ENCODE measurements at regions not wholly inside any gene's neighbourhood (a gene's known extent, or its start where the extent isn't known, plus 50 kb on each side); places are given as distances from the start of the nearest gene placed in this dataset.

DNA sequence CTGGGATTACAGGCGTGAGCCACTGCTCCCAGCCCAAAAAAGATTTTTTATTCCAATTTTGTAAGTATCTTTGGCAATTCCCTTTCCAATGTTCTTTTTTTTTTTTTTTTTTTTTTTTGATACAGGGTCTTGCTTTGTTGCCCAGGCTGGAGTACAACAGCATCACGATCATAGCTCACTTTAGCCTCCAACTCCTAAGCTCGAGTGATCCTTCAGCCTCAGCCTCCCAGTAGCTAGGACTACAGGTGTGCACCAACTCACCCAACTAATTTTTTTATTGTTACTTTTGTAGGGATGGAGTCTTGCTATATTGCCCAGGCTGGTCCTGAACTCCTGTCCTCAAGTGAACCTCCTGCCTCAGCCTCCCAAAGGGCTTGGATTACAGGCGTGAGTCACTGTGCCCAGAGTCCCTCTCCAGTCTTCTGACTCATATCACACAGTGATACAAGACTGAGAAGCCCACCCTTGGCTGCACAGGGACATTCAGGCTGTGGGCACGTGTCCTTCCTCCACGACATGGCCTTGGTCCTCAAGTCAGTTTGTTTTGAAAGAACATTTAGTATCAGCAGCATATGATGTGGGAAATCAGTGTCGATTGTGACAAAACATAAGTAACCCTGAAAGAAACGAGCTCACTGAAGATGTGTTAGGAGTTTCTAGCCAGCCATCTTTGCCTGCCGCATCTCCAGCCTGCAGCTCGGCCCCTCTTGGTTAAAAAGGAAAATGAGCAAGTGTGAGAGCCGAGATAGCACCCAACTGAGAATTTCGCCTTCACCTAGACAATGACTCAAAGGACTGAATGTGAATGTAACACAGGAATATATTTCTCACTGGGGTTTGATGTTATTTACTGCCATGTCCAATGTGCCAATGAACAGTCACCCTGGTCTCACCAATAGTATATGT is 175.5 kb downstream of the MN1 start:
- Histone ChIP-seq H3K4me3 (ENCODE audit: low read length in 2 of 2) (no peak overlapping the region), H3K9me3 (ENCODE audit: control insufficient read depth in 2 of 2, insufficient read depth in 1 of 2, low read length in 1 of 2) (no peaks in the 10 kb centered on the region), H3K27me3 (ENCODE audit: control insufficient read depth in 2 of 2, insufficient read depth in 1 of 2, low read length in 1 of 2) (no peaks in the 10 kb centered on the region), H3K4me1 (ENCODE audit: control insufficient read depth in 2 of 2, insufficient read depth in 2 of 2, low read length in 2 of 2) (no peaks in the 10 kb centered on the region), H3K27ac (ENCODE audit: low read depth in 1 of 2, low read length in 1 of 2) (no peak overlapping the region), H3K36me3 (ENCODE audit: control insufficient read depth in 2 of 2, insufficient read depth in 2 of 2, low read length in 1 of 2) (no peaks in the 10 kb centered on the region)
- 95% methylated on average over 12 of the region's 12 CpGs for WGBS
- no peak for DNase-seq (ENCODE audit: low read depth in 6 of 9, low spot score in 9 of 9)

DNA sequence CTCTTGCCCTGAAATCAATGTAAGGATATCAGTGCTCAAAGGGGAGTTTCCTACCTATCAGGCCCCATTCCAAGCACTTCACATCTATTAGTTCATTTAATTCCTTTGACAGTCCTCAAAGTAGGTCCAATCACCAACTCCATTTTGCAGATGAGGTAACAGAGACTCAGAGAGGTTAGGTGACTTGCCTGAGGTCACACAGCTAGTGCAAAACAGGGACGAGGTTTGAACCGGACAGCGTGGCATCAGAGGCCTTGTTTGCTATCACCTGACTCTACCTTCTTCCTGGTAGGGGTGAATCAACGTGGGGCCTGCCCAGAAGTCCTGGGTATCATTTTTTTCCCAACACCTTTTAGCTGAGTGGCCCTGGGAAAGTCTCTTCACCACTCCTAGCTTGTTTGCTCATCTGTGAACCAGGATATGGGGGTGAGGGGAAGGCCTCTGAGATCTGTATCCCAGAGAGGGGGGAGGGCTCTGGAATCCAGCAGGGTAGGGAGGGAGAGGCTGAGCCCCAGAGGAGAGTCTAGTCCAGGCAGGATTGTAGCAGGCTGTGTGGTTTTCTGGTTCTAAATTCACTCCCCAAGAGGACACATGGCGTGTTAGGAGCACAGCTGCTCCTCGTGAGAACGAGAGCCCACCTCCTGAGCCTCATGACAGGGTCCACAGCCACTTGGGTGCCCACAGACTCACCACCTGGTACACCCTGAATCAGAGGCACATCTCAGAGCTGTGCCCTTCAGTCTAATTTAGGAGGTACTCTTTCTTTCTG is 174.7 kb downstream of the MN1 start:
- H3K27ac ChIP-seq (ENCODE audit: low read depth in 1 of 2, low read length in 1 of 2) = no peak overlapping the region
- WGBS = 79% methylated on average over 7 of the region's 7 CpGs
- H3K9me3 ChIP-seq (ENCODE audit: control insufficient read depth in 2 of 2, insufficient read depth in 1 of 2, low read length in 1 of 2) = no peaks in the 10 kb centered on the region
- no peaks in the 10 kb centered on the region for H3K27me3 ChIP-seq (ENCODE audit: control insufficient read depth in 2 of 2, insufficient read depth in 1 of 2, low read length in 1 of 2)
- DNase-seq (ENCODE audit: low read depth in 6 of 9, low spot score in 9 of 9) = no peak
- H3K4me1 ChIP-seq (ENCODE audit: control insufficient read depth in 2 of 2, insufficient read depth in 2 of 2, low read length in 2 of 2) = no peaks in the 10 kb centered on the region
- no peak overlapping the region for H3K4me3 ChIP-seq (ENCODE audit: low read length in 2 of 2)
- H3K36me3 ChIP-seq (ENCODE audit: control insufficient read depth in 2 of 2, insufficient read depth in 2 of 2, low read length in 1 of 2) = no peaks in the 10 kb centered on the region

DNA sequence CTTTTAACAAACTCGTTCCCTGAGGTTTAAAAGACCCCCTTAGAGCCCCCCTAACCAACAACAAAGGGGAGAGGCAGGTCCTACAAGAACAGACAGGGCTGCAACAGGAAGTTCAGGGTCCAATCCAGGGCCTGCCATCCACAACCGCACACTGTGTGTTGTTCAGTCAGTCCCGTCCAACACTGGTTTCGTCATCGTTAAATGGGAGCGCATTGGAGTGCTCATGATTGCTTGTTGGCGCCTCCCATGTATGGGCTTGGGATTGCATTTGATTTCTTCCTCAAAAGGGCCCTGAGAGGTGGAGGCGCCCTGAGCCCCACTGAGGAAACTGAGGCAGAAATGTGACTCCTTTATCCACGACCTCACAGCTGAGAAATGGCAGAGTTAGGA is 174.1 kb downstream of the MN1 start:
- 93% methylated on average over 9 of the region's 9 CpGs for WGBS
- Histone ChIP-seq H3K27ac (ENCODE audit: low read depth in 1 of 2, low read length in 1 of 2) (no peak overlapping the region), H3K4me1 (ENCODE audit: control insufficient read depth in 2 of 2, insufficient read depth in 2 of 2, low read length in 2 of 2) (no peaks in the 10 kb centered on the region), H3K4me3 (ENCODE audit: low read length in 2 of 2) (no peak overlapping the region), H3K9me3 (ENCODE audit: control insufficient read depth in 2 of 2, insufficient read depth in 1 of 2, low read length in 1 of 2) (no peaks in the 10 kb centered on the region), H3K27me3 (ENCODE audit: control insufficient read depth in 2 of 2, insufficient read depth in 1 of 2, low read length in 1 of 2) (no peaks in the 10 kb centered on the region), H3K36me3 (ENCODE audit: control insufficient read depth in 2 of 2, insufficient read depth in 2 of 2, low read length in 1 of 2) (no peaks in the 10 kb centered on the region)
- DNase-seq (ENCODE audit: low read depth in 6 of 9, low spot score in 9 of 9) = no peak

DNA sequence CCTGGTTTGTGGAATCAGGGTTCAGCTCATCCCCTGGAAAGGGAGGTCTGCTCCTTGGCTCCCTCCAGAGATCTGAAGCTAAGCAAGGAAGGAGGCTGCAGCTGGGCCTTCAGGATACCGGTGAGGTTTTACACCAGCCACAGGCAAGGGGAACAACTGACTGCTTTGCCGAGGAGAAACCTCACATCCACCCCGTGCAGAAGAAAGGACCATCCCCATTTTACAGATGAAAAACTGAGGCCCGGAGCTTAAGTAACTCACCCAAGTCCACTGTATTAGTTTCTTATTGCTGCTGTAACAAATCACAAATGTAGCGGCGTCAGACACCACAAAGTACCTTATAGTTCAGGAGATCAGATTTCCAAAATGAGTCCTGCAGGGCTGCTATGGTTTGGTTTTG is 173.7 kb downstream of the MN1 start:
- Histone ChIP-seq H3K9me3 (ENCODE audit: control insufficient read depth in 2 of 2, insufficient read depth in 1 of 2, low read length in 1 of 2) (no peaks in the 10 kb centered on the region), H3K36me3 (ENCODE audit: control insufficient read depth in 2 of 2, insufficient read depth in 2 of 2, low read length in 1 of 2) (no peaks in the 10 kb centered on the region), H3K27me3 (ENCODE audit: control insufficient read depth in 2 of 2, insufficient read depth in 1 of 2, low read length in 1 of 2) (peaks cover 0 to 3% of the 10 kb centered on the region in 2 donors), H3K4me1 (ENCODE audit: control insufficient read depth in 2 of 2, insufficient read depth in 2 of 2, low read length in 2 of 2) (no peaks in the 10 kb centered on the region), H3K27ac (ENCODE audit: low read depth in 1 of 2, low read length in 1 of 2) (no peak overlapping the region), H3K4me3 (ENCODE audit: low read length in 2 of 2) (no peak overlapping the region)
- WGBS = 86% methylated on average over 6 of the region's 6 CpGs
- no peak for DNase-seq (ENCODE audit: low read depth in 6 of 9, low spot score in 9 of 9)

DNA sequence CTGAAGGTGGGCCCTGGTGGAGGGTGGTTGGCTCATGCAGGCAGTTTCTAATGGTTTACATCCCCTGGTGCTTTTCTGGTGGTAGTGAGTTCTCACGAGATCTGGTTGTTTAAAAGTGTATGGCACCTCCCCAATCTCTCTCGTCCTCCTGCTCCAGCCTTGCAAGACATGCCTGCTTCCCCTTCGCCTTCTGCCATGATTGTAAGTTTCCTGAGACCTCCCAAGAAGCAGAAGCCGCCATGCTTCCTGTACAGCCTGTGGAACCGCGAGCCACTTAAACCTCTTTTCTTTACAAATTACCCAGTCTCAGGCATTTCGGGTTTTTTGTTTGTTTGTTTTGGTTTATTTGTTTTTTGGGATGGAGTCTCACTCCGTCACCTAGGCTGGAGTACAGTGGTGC is 173.2 kb downstream of the MN1 start:
- H3K27ac ChIP-seq (ENCODE audit: low read depth in 1 of 2, low read length in 1 of 2) = no peak overlapping the region
- H3K4me3 ChIP-seq (ENCODE audit: low read length in 2 of 2) = no peak overlapping the region
- no peaks in the 10 kb centered on the region for H3K9me3 ChIP-seq (ENCODE audit: control insufficient read depth in 2 of 2, insufficient read depth in 1 of 2, low read length in 1 of 2)
- no peaks in the 10 kb centered on the region for H3K36me3 ChIP-seq (ENCODE audit: control insufficient read depth in 2 of 2, insufficient read depth in 2 of 2, low read length in 1 of 2)
- H3K27me3 ChIP-seq (ENCODE audit: control insufficient read depth in 2 of 2, insufficient read depth in 1 of 2, low read length in 1 of 2) = peaks cover 0 to 8% of the 10 kb centered on the region in 2 donors
- no peak for DNase-seq (ENCODE audit: low read depth in 6 of 9, low spot score in 9 of 9)
- no peaks in the 10 kb centered on the region for H3K4me1 ChIP-seq (ENCODE audit: control insufficient read depth in 2 of 2, insufficient read depth in 2 of 2, low read length in 2 of 2)
- WGBS = 86% methylated on average over 8 of the region's 8 CpGs

DNA sequence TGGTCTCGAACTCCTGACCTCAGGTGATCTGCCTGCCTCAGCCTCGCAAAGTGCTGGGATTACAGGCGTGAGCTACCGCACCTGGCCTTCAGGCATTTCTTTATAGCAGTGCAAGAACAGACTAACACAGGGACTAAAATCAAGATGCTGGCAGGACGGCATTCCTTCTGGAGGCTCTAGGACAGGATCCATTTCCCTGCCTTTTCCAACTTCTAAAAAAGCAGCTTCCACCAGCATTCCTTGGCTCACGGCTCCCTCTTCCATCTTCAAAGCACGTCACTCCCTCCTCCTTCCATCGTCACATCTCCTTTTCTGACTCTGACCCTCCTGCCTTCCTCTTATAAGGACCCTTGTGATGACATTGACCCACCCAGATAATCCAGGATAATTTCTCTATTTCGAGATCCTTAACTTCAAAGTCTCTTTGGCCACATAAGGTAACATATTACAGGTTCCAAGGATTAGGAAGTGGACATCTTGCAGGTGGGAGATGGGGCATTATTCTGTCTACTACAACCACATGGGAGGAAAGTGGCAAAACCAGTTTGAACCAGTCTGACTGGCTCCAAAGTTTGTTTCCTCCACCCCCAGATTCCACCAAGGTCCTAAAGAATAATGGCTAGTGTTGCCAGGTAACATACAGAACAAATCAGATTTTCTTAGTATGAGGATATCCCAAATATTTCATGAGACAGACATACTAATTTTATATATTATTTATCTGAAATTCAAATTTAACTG is 172.5 kb downstream of the MN1 start:
- Histone ChIP-seq H3K4me3 (ENCODE audit: low read length in 2 of 2) (no peak overlapping the region), H3K27me3 (ENCODE audit: control insufficient read depth in 2 of 2, insufficient read depth in 1 of 2, low read length in 1 of 2) (peaks cover 0 to 9% of the 10 kb centered on the region in 2 donors), H3K4me1 (ENCODE audit: control insufficient read depth in 2 of 2, insufficient read depth in 2 of 2, low read length in 2 of 2) (no peaks in the 10 kb centered on the region), H3K27ac (ENCODE audit: low read depth in 1 of 2, low read length in 1 of 2) (no peak overlapping the region), H3K9me3 (ENCODE audit: control insufficient read depth in 2 of 2, insufficient read depth in 1 of 2, low read length in 1 of 2) (no peaks in the 10 kb centered on the region), H3K36me3 (ENCODE audit: control insufficient read depth in 2 of 2, insufficient read depth in 2 of 2, low read length in 1 of 2) (no peaks in the 10 kb centered on the region)
- 95% methylated on average over 9 of the region's 9 CpGs for whole genome bisulfite sequencing
- no peak for DNase-seq (ENCODE audit: low read depth in 6 of 9, low spot score in 9 of 9)

DNA sequence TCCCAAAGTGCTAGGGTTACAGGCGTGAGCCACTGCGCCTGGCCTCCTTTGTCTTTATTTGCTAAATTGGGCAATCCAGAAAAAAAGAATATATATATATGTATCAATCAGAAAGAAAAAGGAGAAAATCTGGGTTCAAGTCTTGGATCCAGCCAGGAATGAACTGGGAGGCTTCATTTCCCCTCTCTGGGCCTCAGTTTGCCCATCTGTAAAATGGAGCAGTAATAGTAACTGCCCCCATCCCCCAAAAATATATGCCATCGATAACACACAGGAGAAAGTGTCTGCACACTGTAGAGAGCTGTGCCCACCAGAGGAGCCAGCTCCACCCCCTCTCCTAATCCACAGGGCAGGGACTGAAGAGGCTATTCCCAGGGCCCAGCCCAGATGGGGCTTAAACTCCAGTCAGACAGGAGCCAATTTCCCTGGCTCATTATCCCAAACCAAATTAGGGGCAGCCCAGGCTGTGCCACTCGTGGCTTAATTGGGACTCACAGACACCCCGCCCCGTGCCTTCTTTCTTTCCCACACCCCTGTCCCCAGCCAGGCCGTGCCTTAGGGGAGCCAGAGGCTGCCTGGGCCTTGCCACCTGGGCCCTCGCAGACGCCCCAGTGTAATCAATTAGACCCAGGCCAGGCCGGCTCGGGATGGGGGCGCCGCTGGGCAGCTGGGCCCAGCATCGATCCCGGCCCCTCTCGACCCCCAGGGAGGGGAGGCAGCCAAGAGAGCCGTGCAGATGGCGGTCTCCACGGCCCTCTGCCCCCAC is 171.5 kb downstream of the MN1 start:
- H3K9me3 ChIP-seq (ENCODE audit: control insufficient read depth in 2 of 2, insufficient read depth in 1 of 2, low read length in 1 of 2) = no peaks in the 10 kb centered on the region
- peaks cover 0 to 9% of the 10 kb centered on the region in 2 donors for H3K27me3 ChIP-seq (ENCODE audit: control insufficient read depth in 2 of 2, insufficient read depth in 1 of 2, low read length in 1 of 2)
- H3K27ac ChIP-seq (ENCODE audit: low read depth in 1 of 2, low read length in 1 of 2) = no peak overlapping the region
- DNase-seq (ENCODE audit: low read depth in 6 of 9, low spot score in 9 of 9) = no peak
- H3K4me3 ChIP-seq (ENCODE audit: low read length in 2 of 2) = no peak overlapping the region
- WGBS = 92% methylated on average over 19 of the region's 19 CpGs
- H3K36me3 ChIP-seq (ENCODE audit: control insufficient read depth in 2 of 2, insufficient read depth in 2 of 2, low read length in 1 of 2) = no peaks in the 10 kb centered on the region
- H3K4me1 ChIP-seq (ENCODE audit: control insufficient read depth in 2 of 2, insufficient read depth in 2 of 2, low read length in 2 of 2) = no peaks in the 10 kb centered on the region

DNA sequence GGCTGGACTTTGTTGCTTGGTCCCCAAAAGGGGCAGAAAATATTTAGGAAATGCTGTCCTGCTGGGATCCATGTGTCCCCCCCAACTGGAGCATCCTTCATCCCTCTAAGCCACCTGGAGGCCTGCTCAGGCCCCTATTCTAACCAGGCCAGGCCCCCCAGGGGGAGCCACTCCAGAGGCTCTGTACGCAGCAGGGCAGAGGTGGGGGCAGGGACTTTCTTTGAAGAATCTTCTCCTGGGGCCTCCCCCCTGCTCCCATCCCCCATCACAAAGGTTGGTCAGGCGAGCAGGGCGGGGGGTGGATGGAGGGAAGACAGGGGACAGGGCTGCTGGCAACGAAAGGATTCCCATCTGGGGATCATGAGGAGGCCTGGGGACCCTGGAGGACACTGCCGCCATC is 170.8 kb downstream of the MN1 start:
- no peaks in the 10 kb centered on the region for H3K9me3 ChIP-seq (ENCODE audit: control insufficient read depth in 2 of 2, insufficient read depth in 1 of 2, low read length in 1 of 2)
- DNase-seq (ENCODE audit: low read depth in 6 of 9, low spot score in 9 of 9) = no peak
- H3K4me3 ChIP-seq (ENCODE audit: low read length in 2 of 2) = no peak overlapping the region
- H3K36me3 ChIP-seq (ENCODE audit: control insufficient read depth in 2 of 2, insufficient read depth in 2 of 2, low read length in 1 of 2) = no peaks in the 10 kb centered on the region
- no peaks in the 10 kb centered on the region for H3K4me1 ChIP-seq (ENCODE audit: control insufficient read depth in 2 of 2, insufficient read depth in 2 of 2, low read length in 2 of 2)
- 95% methylated on average over 5 of the region's 5 CpGs for WGBS
- peaks cover 0 to 9% of the 10 kb centered on the region in 2 donors for H3K27me3 ChIP-seq (ENCODE audit: control insufficient read depth in 2 of 2, insufficient read depth in 1 of 2, low read length in 1 of 2)
- no peak overlapping the region for H3K27ac ChIP-seq (ENCODE audit: low read depth in 1 of 2, low read length in 1 of 2)
